Esophagus squamous epithelium (tissue), 4 donors: ENCODE measurements at regions not wholly inside any gene's neighbourhood (a gene's known extent, or its start where the extent isn't known, plus 50 kb on each side); places are given as distances from the start of the nearest gene placed in this dataset.

Source experiments
- CTCF ChIP-seq, 6 experiments: fragments of 450-650 bp in 4 of 6; fragments of 200-600 bp in 2 of 6; sonication (generic) in 2 of 6; IDR thresholded peaks; one replicate each; pipeline ENCODE4 v1.5.1; 2016 to 2019; ENCODE audit warnings: antibody characterized with exemption in 6 of 6, mild to moderate bottlenecking in 4 of 6, moderate library complexity in 4 of 6
- POLR2A ChIP-seq, 4 donors: fragments of 450-650 bp; IDR thresholded peaks; one replicate each; pipeline ENCODE4 v1.6.1; 2017; ENCODE audit warnings: antibody characterized with exemption in 4 of 4, mild to moderate bottlenecking in 4 of 4, moderate library complexity in 3 of 4

GRCh38 chr2:200128296-200128695 is 172.9 kb downstream of the MAIP1 start:
- TF ChIP-seq CTCF (IDR thresholded peaks at IDR 0.05) (no peak), POLR2A (IDR thresholded peaks at IDR 0.05) (no peak)
